SHP77 treated with DMSO at 0.1 percent for 48 hours (cell line): ENCODE measurements at regions not wholly inside any gene's neighbourhood (a gene's known extent, or its start where the extent isn't known, plus 50 kb on each side); places are given as distances from the start of the nearest gene placed in this dataset.
"Not testable (repeated sequence)": the region's sequence is repeated elsewhere in the genome, so short reads cannot be mapped to it uniquely, and the experiment has no call there.

Source experiments
- DNase-seq: peaks from one replicate; lab custom pipeline; 2025; lab: John Stamatoyannopoulos, UW

GRCh38 chr7:155377071-155377837 is 79.6 kb downstream of the INSIG1 start:
- DNase-seq, result no peak

- no peak for DNase-seq
Observed at GRCh38 chr7:155377838-155378579, 79.9 kb upstream of the EN2 start.

GRCh38 chr7:155378580-155378934 is 79.4 kb upstream of the EN2 start:
- DNase-seq, result no peak

- no peak for DNase-seq
Observed at GRCh38 chr7:155378959-155379871, 78.7 kb upstream of the EN2 start.

GRCh38 chr7:155380221-155380861 is 77.6 kb upstream of the EN2 start:
- peak; percentile 18 for DNase-seq

GRCh38 chr7:155380976-155381851 is 76.7 kb upstream of the EN2 start:
- no peak for DNase-seq

GRCh38 chr7:155381852-155382801 is 75.8 kb upstream of the EN2 start:
- DNase-seq, result no peak

GRCh38 chr7:155382802-155383171 is 75.1 kb upstream of the EN2 start:
- no peak for DNase-seq

GRCh38 chr7:155383756-155384491 is 74.0 kb upstream of the EN2 start:
- no peak for DNase-seq

GRCh38 chr7:155384751-155385150 is 73.2 kb upstream of the EN2 start:
- DNase-seq, result no peak

GRCh38 chr7:155385182-155385581 is 72.7 kb upstream of the EN2 start:
- DNase-seq, result not testable (repeated sequence)

GRCh38 chr7:155386608-155387007 is 71.3 kb upstream of the EN2 start:
- no peak for DNase-seq

GRCh38 chr7:155387066-155387620 is 70.8 kb upstream of the EN2 start:
- DNase-seq, result no peak

- no peak for DNase-seq
Observed at GRCh38 chr7:155388561-155388960, 69.4 kb upstream of the EN2 start.

GRCh38 chr7:155391414-155391813 is 66.5 kb upstream of the EN2 start:
- no peak for DNase-seq

- no peak for DNase-seq
Observed at GRCh38 chr7:155392726-155393570, 65.0 kb upstream of the EN2 start.

- DNase-seq, result no peak
Observed at GRCh38 chr7:155394413-155394812, 63.5 kb upstream of the EN2 start.
